Mesendoderm (in vitro differentiated cells): ENCODE measurements at regions not wholly inside any gene's neighbourhood (a gene's known extent, or its start where the extent isn't known, plus 50 kb on each side); places are given as distances from the start of the nearest gene placed in this dataset.

Experiments used
- DNase-seq: peaks from one replicate; pipeline ENCODE4 v3.0.0; 2013
- H2AK5ac ChIP-seq: 2 replicates; pipeline ENCODE4 v1.6.1; 2013; ENCODE audit warnings: low read length, inconsistent platforms
- H2BK120ac ChIP-seq: 2 replicates; pipeline ENCODE4 v1.6.1; 2013; ENCODE audit warnings: low read depth, mild to moderate bottlenecking, low read length, moderate library complexity, mixed read lengths
- H2BK15ac ChIP-seq: replicated peaks from 2 replicates; pipeline ENCODE4 v1.6.1; 2013; ENCODE audit warnings: low read depth, mild to moderate bottlenecking, moderate library complexity
- H2BK5ac ChIP-seq: 2 replicates; pipeline ENCODE4 v1.6.1; 2013; ENCODE audit warnings: low read length, inconsistent platforms
- H3K18ac ChIP-seq: 2 replicates; pipeline ENCODE4 v1.6.1; 2013; ENCODE audit warnings: mild to moderate bottlenecking, low read length, mixed read lengths
- H3K23ac ChIP-seq: one replicate; pipeline ENCODE4 v1.6.1; 2013; ENCODE audit warnings: low read length
- H3K27ac ChIP-seq: 2 replicates; pipeline ENCODE4 v1.5.1; 2013; ENCODE audit warnings: low read depth, mild to moderate bottlenecking, inconsistent platforms, low read length, moderate library complexity
- H3K27me3 ChIP-seq: 2 replicates; pipeline ENCODE4 v1.6.1; 2013; ENCODE audit warnings: low read length, control low read depth, mild to moderate bottlenecking, inconsistent platforms; ENCODE audit not compliant: insufficient read depth, poor library complexity
- H3K36me3 ChIP-seq: 2 replicates; pipeline ENCODE4 v1.6.1; 2013; ENCODE audit warnings: low read length, inconsistent platforms; ENCODE audit not compliant: control insufficient read depth, insufficient read depth
- H3K4ac ChIP-seq: one replicate; pipeline ENCODE4 v1.6.1; 2013; ENCODE audit warnings: low read depth, mild to moderate bottlenecking, low read length, moderate library complexity
- H3K4me1 ChIP-seq: 2 replicates; pipeline ENCODE4 v1.6.1; 2013; ENCODE audit warnings: low read depth, low read length, inconsistent platforms; ENCODE audit not compliant: control insufficient read depth
- H3K4me2 ChIP-seq: 2 replicates; pipeline ENCODE4 v1.6.1; 2013; ENCODE audit warnings: low read length
- H3K4me3 ChIP-seq: 2 replicates; pipeline ENCODE4 v1.5.1; 2013; ENCODE audit warnings: mild to moderate bottlenecking, low read length
- H3K56ac ChIP-seq: one replicate; pipeline ENCODE4 v1.6.1; 2013; ENCODE audit warnings: low read length
- H3K79me1 ChIP-seq: 2 replicates; pipeline ENCODE4 v1.6.1; 2013; ENCODE audit warnings: low read length, inconsistent platforms
- H3K79me2 ChIP-seq: 2 replicates; pipeline ENCODE4 v1.6.1; 2013; ENCODE audit warnings: mild to moderate bottlenecking, low read length; ENCODE audit not compliant: control insufficient read depth, insufficient read depth
- H3K9ac ChIP-seq: 2 replicates; pipeline ENCODE4 v1.6.1; 2013; ENCODE audit warnings: low read length, inconsistent platforms
- H4K5ac ChIP-seq: one replicate; pipeline ENCODE4 v1.6.1; 2013; ENCODE audit warnings: low read length
- H4K8ac ChIP-seq: one replicate; pipeline ENCODE4 v1.6.1; 2013; ENCODE audit warnings: low read depth, mild to moderate bottlenecking, control low read depth, low read length, moderate library complexity
- WGBS: extraction: QIAGEN DNeasy Blood & Tissue Kit; methylation state at CpG from one replicate; pipeline ENCODE4 v1.1.7; 2013; ENCODE audit warnings: low lambda C conversion rate, missing lambda C conversion rate; ENCODE audit not compliant: insufficient coverage; ENCODE audit errors: extremely low coverage; 5-methylcytosine and 5-hydroxymethylcytosine counted together

DNA sequence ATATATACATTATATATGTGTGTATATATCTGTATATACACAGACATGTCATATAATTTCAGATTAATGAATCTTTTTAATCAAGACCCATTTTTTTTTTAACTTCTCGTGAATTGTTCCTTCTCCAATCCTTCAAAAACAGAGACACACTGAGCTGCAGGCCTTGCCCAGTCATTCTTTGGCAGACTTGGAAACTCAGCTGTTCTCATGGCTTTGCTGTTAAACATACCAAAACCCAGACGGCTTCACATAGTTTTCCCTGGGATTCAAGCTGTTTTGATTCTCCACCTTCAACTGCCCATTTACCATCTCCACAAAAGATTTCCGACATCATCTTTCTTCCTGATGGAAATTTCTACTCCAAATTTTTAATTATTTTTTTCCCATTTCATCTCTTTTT is 148.7 kb downstream of the KCNJ2 start:
- no peak overlapping the region for H3K27ac ChIP-seq

DNA sequence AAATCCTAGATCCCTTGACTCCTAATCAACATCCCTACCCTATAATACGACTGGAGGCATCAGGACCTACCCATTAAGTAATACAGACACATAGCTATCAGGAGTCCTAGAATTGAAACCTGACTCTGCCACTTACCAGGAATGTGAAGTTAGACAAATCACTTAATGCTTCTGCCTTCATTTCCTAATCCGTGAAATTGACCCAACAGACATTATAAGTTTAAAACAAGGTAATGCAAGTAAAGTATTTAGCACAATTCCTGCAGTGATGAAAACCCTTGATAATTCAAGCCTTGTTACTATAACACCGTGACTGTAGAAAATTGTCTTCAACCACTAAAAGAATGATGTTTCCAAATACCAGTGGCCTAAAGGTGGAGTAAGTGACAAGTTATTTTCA is 150.2 kb downstream of the KCNJ2 start:
- H3K18ac ChIP-seq = no peak overlapping the region
- H3K79me1 ChIP-seq = no peaks in the 10 kb centered on the region
- H3K27me3 ChIP-seq = no peaks in the 10 kb centered on the region
- H3K9ac ChIP-seq = no peak overlapping the region
- no peaks in the 10 kb centered on the region for H3K4me1 ChIP-seq
- no peak overlapping the region for H3K4me3 ChIP-seq
- no peaks in the 10 kb centered on the region for H3K36me3 ChIP-seq
- no peak overlapping the region for H4K8ac ChIP-seq
- H2BK120ac ChIP-seq = no peak overlapping the region
- no peak overlapping the region for H4K5ac ChIP-seq
- H2BK15ac ChIP-seq = no peak overlapping the region
- H2BK5ac ChIP-seq = no peak overlapping the region
- peak; percentile 11 for DNase-seq
- H3K56ac ChIP-seq = no peak overlapping the region
- H3K27ac ChIP-seq = no peak overlapping the region
- H3K4ac ChIP-seq = no peak overlapping the region
- H3K23ac ChIP-seq = no peak overlapping the region
- H3K4me2 ChIP-seq = no peak overlapping the region
- no CpG with 5 or more reads among the region's 3 CpGs for WGBS
- no peak overlapping the region for H2AK5ac ChIP-seq
- no peaks in the 10 kb centered on the region for H3K79me2 ChIP-seq

More for the DNA sequence above, 148.7 kb downstream of the KCNJ2 start:
- Histone ChIP-seq H4K5ac (no peak overlapping the region), H2BK15ac (no peak overlapping the region), H3K36me3 (no peaks in the 10 kb centered on the region), H3K9ac (no peak overlapping the region), H3K27me3 (no peaks in the 10 kb centered on the region), H3K56ac (no peak overlapping the region), H4K8ac (no peak overlapping the region), H2BK120ac (no peak overlapping the region), H3K4ac (no peak overlapping the region), H3K18ac (no peak overlapping the region), H2BK5ac (no peak overlapping the region), H3K4me3 (no peak overlapping the region), H3K23ac (no peak overlapping the region), H3K4me1 (no peaks in the 10 kb centered on the region), H3K4me2 (no peak overlapping the region), H3K79me2 (no peaks in the 10 kb centered on the region), H3K79me1 (no peaks in the 10 kb centered on the region), H2AK5ac (no peak overlapping the region)
- no peak for DNase-seq
- WGBS = 100% methylated on average over 1 of the region's 3 CpGs

DNA sequence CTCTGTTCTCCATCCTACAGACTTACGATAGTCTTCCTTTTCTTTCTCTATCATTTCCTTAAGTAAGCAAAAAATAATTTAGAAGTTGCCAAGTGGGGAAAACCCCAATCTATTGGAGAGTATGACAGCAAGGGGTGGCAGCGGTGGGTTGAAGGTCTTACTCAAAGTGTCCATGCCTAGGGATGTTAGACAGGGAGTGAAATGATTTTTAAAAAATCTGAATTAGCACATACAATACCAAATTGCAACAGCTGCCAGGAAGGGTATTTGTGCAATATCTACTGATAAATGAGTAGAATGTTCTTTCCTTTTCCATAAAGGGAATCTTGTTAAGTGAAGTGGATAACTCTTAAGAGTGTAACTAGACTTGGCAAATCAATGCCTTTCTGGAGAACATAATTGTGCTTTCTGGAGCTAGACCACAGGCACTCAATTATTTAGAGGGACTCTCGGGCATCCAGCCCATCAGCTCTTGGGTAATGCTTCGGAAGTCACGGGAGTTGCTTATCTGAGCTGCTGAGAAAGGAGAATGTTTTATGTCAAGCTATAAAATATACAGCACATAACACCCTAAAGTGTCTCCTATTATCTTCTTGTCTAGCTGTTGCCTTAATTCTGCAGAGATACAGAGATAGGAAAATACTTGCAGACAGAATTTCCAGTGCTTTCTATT is 151.5 kb downstream of the KCNJ2 start:
- no peaks in the 10 kb centered on the region for H3K79me1 ChIP-seq
- no peaks in the 10 kb centered on the region for H3K79me2 ChIP-seq
- no peak overlapping the region for H3K18ac ChIP-seq
- H3K27ac ChIP-seq = no peak overlapping the region
- WGBS = no CpG with 5 or more reads among the region's 5 CpGs
- H2BK120ac ChIP-seq = no peak overlapping the region
- no peaks in the 10 kb centered on the region for H3K27me3 ChIP-seq
- H3K4me3 ChIP-seq = no peak overlapping the region
- no peak overlapping the region for H2BK15ac ChIP-seq
- H3K56ac ChIP-seq = no peak overlapping the region
- no peak overlapping the region for H3K4ac ChIP-seq
- no peak overlapping the region for H4K8ac ChIP-seq
- no peak overlapping the region for H3K9ac ChIP-seq
- no peak overlapping the region for H4K5ac ChIP-seq
- H2AK5ac ChIP-seq = no peak overlapping the region
- no peak overlapping the region for H3K4me2 ChIP-seq
- H2BK5ac ChIP-seq = no peak overlapping the region
- H3K4me1 ChIP-seq = no peaks in the 10 kb centered on the region
- no peaks in the 10 kb centered on the region for H3K36me3 ChIP-seq
- no peak for DNase-seq
- no peak overlapping the region for H3K23ac ChIP-seq

GRCh38 chr17:70321352-70321751 is 152.0 kb downstream of the KCNJ2 start:
- Histone ChIP-seq H2BK15ac (no peak overlapping the region), H3K36me3 (no peaks in the 10 kb centered on the region), H3K4ac (no peak overlapping the region), H4K8ac (no peak overlapping the region), H3K27ac (no peak overlapping the region), H3K18ac (no peak overlapping the region), H3K56ac (no peak overlapping the region), H2AK5ac (no peak overlapping the region), H4K5ac (no peak overlapping the region), H3K27me3 (no peaks in the 10 kb centered on the region), H3K4me3 (no peak overlapping the region), H3K23ac (no peak overlapping the region), H3K79me1 (no peaks in the 10 kb centered on the region), H2BK120ac (no peak overlapping the region), H3K79me2 (no peaks in the 10 kb centered on the region), H3K9ac (no peak overlapping the region), H2BK5ac (no peak overlapping the region), H3K4me2 (no peak overlapping the region), H3K4me1 (no peaks in the 10 kb centered on the region)
- no peak for DNase-seq
- WGBS = 100% methylated on average over 1 of the region's 4 CpGs

GRCh38 chr17:70323269-70323668 is 153.9 kb downstream of the KCNJ2 start:
- no peaks in the 10 kb centered on the region for H3K36me3 ChIP-seq
- H3K18ac ChIP-seq = no peak overlapping the region
- H3K4me1 ChIP-seq = no peaks in the 10 kb centered on the region
- H4K5ac ChIP-seq = no peak overlapping the region
- no peak overlapping the region for H3K9ac ChIP-seq
- H3K23ac ChIP-seq = no peak overlapping the region
- H3K27me3 ChIP-seq = no peaks in the 10 kb centered on the region
- H2BK120ac ChIP-seq = no peak overlapping the region
- H3K56ac ChIP-seq = no peak overlapping the region
- no CpG with 5 or more reads among the region's 2 CpGs for WGBS
- H3K4ac ChIP-seq = no peak overlapping the region
- no peak overlapping the region for H3K4me2 ChIP-seq
- H4K8ac ChIP-seq = no peak overlapping the region
- H2AK5ac ChIP-seq = no peak overlapping the region
- no peaks in the 10 kb centered on the region for H3K79me2 ChIP-seq
- H3K27ac ChIP-seq = no peak overlapping the region
- H3K79me1 ChIP-seq = no peaks in the 10 kb centered on the region
- H2BK5ac ChIP-seq = no peak overlapping the region
- H2BK15ac ChIP-seq = no peak overlapping the region
- DNase-seq = no peak
- H3K4me3 ChIP-seq = no peak overlapping the region

DNA sequence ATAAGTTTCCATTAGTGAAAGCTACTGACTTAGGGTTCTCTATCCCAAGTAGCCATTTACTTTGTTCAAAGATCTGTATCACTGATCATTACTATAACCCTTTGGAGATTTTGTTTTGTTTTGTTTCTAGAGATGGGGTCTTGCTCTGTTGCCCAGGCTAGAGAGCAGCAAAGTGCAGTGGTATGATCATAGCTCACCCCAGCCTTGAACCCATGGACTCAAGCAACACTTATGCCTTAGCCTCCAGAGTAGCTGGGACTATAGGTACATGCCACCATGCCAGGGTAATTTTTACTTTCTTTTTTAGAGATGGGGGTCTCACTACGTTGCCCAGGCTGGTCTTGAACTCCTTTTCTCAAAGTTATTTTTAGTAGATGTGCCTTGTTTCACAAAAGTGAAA is 154.7 kb downstream of the KCNJ2 start:
- Histone ChIP-seq H3K9ac (no peak overlapping the region), H3K18ac (no peak overlapping the region), H3K56ac (no peak overlapping the region), H2BK120ac (no peak overlapping the region), H2AK5ac (no peak overlapping the region), H3K79me2 (no peaks in the 10 kb centered on the region), H3K23ac (no peak overlapping the region), H2BK5ac (no peak overlapping the region), H3K36me3 (no peaks in the 10 kb centered on the region), H2BK15ac (no peak overlapping the region), H4K5ac (no peak overlapping the region), H3K4me3 (no peak overlapping the region), H3K79me1 (no peaks in the 10 kb centered on the region), H4K8ac (no peak overlapping the region), H3K4me2 (no peak overlapping the region), H3K27me3 (no peaks in the 10 kb centered on the region), H3K4me1 (no peaks in the 10 kb centered on the region), H3K27ac (no peak overlapping the region), H3K4ac (no peak overlapping the region)
- no peak for DNase-seq
- no CpG with 5 or more reads among the region's 1 CpG for WGBS
